HG03565 (cell line): ENCODE measurements at regions not wholly inside any gene's neighbourhood (a gene's known extent, or its start where the extent isn't known, plus 50 kb on each side); places are given as distances from the start of the nearest gene placed in this dataset.

ENCODE experiments used
- ATAC-seq: cut with Tn5 transposase; IDR thresholded peaks from one replicate; pipeline ENCODE4 v1.9.1; 2021; ENCODE audit warnings: mild to moderate bottlenecking, moderate library complexity; ENCODE audit not compliant: unreplicated experiment

GRCh38 chr5:148941810-148942209 is 115.4 kb downstream of the ADRB2 start:
- no peak for ATAC-seq

DNA sequence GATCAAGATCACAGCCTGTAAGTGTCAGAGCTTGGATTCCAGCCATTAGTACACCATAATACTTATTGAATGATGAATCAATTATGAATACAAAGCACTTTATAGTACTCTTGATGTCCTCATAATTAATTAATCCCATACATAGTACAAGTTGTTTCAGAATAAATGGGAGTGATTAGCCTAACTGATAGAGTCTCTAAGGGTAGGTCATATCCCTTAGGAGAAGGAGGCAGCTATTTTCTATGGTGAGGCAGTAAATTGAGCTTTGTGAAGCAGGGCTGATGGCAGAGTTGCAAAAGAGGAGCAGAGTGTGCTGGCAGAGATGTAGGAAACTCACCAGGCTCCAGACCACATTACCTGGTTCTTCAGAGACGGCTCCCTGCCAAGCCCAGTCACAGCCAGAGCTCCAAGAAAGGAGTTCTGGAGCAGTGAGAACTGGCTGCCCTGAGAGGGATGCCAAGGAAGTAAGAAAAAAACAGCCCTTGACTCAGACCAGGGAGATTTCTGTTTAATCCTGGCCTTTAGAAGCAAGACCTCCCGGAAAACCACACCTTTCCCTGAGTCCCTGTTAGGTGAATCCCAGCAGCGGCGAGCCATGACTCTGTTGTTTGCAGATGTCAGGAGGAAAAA is 112.9 kb downstream of the SH3TC2 start:
- ATAC-seq: no peak

- ATAC-seq: no peak
These were observed 112.4 kb downstream of the SH3TC2 start for GRCh38 chr5:148950471-148950863.

GRCh38 chr5:148950892-148951291 is 112.0 kb downstream of the SH3TC2 start:
- no peak for ATAC-seq

GRCh38 chr5:148951612-148952011 is 111.2 kb downstream of the SH3TC2 start:
- ATAC-seq: no peak

- ATAC-seq: no peak
These were observed 110.6 kb downstream of the SH3TC2 start for GRCh38 chr5:148952097-148952867.

DNA sequence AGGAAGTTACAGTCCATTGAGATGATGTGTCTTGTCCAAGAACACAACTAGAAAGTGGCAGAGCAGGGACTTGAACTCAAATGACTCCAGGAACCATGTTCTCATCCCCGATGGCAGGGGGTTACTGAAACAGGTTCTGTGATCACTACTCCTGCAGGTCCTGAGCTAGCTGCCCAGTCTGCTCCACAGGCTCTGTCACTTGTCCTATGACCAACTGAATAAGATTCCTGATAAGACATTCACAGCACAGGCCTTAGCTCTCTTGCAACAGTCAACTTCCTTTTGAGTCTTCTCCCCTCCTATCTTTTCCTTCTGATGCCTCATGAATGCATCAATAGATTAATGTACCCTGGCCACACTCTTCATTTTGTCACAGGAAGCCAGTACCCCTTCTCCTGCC is 109.2 kb downstream of the SH3TC2 start:
- ATAC-seq: no peak
